ENCODE measurements at regions not wholly inside any gene's neighbourhood (a gene's known extent, or its start where the extent isn't known, plus 50 kb on each side); places are given as distances from the start of the nearest gene placed in this dataset.

DNA sequence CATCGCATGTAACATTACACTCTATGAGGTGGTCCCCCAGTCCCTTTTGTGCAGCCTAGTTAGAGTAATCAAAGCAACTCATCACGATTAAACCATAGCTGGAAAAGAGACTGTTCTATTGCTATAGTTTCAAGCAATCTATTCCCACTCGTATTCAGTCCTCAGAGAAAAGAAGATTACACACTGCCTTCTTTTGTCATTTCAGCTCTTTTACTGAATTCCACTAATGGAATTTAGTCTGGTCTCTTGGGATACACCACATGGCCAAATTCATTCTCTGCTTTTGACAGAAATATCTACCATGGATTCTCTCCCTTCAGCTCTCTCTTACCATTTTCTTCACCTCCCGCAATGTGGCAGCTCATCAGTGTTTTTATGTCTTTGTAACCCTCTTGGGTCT lies 108.9 kb upstream of the HDAC9 start:
- no peak overlapping the region for H3K4me3 ChIP-seq (ENCODE audit: control insufficient read depth, low read depth, low read length)
- DNase-seq (ENCODE audit: low read depth), result no peak
- TF ChIP-seq, protein P1, sequence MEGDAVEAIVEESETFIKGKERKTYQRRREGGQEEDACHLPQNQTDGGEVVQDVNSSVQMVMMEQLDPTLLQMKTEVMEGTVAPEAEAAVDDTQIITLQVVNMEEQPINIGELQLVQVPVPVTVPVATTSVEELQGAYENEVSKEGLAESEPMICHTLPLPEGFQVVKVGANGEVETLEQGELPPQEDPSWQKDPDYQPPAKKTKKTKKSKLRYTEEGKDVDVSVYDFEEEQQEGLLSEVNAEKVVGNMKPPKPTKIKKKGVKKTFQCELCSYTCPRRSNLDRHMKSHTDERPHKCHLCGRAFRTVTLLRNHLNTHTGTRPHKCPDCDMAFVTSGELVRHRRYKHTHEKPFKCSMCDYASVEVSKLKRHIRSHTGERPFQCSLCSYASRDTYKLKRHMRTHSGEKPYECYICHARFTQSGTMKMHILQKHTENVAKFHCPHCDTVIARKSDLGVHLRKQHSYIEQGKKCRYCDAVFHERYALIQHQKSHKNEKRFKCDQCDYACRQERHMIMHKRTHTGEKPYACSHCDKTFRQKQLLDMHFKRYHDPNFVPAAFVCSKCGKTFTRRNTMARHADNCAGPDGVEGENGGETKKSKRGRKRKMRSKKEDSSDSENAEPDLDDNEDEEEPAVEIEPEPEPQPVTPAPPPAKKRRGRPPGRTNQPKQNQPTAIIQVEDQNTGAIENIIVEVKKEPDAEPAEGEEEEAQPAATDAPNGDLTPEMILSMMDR (IDR thresholded peaks at IDR 0.05; ENCODE audit: control insufficient read depth, insufficient read depth, low read depth, low read length, missing control alignments), result no peak

DNA sequence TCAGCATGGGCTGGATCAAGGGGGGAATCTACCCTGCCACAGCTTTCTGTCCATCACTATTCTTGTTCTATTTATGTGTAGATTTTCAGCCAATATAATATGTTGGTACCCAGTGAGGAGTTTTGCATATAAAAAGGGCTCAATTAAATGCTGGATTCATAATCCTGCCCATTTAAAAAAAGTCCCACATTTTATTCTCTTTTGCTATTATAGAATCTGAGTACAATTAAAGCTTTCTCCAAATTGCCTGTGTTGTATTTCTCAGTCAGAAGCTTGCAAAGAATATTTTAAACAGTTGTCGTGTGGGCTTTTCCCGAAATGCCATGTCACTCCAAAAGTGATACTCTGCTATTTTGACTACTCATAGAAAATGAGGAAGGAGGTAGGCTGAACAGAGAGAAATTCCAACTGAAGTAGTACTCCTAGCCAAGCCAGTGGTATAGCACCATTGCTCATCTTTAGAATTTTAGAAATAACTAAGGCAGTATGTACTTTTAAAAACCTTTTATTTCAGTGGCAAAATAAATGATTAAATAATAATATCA lies 108.3 kb upstream of the HDAC9 start:
- TF ChIP-seq, protein P1 (IDR thresholded peaks at IDR 0.05; ENCODE audit: control insufficient read depth, insufficient read depth, low read depth, low read length, missing control alignments), result no peak
- DNase-seq (ENCODE audit: low read depth), result no peak
- H3K4me3 ChIP-seq (ENCODE audit: control insufficient read depth, low read depth, low read length), result no peak overlapping the region

GRCh38 chr7:18390535-18390907 lies 105.0 kb upstream of the HDAC9 start:
- DNase-seq (ENCODE audit: low read depth), result no peak
- TF ChIP-seq, protein P1 (IDR thresholded peaks at IDR 0.05; ENCODE audit: control insufficient read depth, insufficient read depth, low read depth, low read length, missing control alignments), result no peak
- no peak overlapping the region for H3K4me3 ChIP-seq (ENCODE audit: control insufficient read depth, low read depth, low read length)

- TF ChIP-seq, protein P1 (IDR thresholded peaks at IDR 0.05; ENCODE audit: control insufficient read depth, insufficient read depth, low read depth, low read length, missing control alignments), result no peak
- no peak overlapping the region for H3K4me3 ChIP-seq (ENCODE audit: control insufficient read depth, low read depth, low read length)
- peak; percentile 5 for DNase-seq (ENCODE audit: low read depth)
These were observed 102.0 kb upstream of the HDAC9 start for GRCh38 chr7:18393465-18394118.

DNA sequence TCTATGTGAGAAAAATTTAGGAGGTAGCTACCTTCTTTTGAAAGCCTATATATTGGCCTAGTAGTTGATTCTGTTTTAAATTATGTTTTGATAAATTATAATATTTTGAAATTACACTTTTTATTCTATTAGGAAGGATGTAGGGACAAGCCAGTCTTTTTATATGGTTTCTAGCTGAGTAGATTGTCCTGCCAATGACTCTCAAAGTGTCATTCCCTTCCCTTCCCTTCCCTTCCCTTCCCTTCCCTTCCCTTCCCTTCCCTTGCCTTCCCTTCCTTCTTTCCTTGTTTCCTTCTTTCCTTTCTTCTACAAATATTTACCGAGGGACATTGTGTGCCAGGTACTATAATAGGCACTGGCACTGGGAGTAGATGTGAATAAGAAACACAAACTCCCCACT lies 99.7 kb upstream of the HDAC9 start:
- H3K4me3 ChIP-seq (ENCODE audit: control insufficient read depth, low read depth, low read length), result no peak overlapping the region
- DNase-seq (ENCODE audit: low read depth), result no peak
- TF ChIP-seq, protein P1 (IDR thresholded peaks at IDR 0.05; ENCODE audit: control insufficient read depth, insufficient read depth, low read depth, low read length, missing control alignments), result no peak

- H3K4me3 ChIP-seq (ENCODE audit: control insufficient read depth, low read depth, low read length), result no peak overlapping the region
- DNase-seq (ENCODE audit: low read depth), result no peak
- TF ChIP-seq, protein P1 (IDR thresholded peaks at IDR 0.05; ENCODE audit: control insufficient read depth, insufficient read depth, low read depth, low read length, missing control alignments), result no peak
These were observed 98.6 kb upstream of the HDAC9 start for GRCh38 chr7:18396953-18397352.

All from AG09309 (cell line).